ENCODE measurements at regions not wholly inside any gene's neighbourhood (a gene's known extent, or its start where the extent isn't known, plus 50 kb on each side); places are given as distances from the start of the nearest gene placed in this dataset.

DNA sequence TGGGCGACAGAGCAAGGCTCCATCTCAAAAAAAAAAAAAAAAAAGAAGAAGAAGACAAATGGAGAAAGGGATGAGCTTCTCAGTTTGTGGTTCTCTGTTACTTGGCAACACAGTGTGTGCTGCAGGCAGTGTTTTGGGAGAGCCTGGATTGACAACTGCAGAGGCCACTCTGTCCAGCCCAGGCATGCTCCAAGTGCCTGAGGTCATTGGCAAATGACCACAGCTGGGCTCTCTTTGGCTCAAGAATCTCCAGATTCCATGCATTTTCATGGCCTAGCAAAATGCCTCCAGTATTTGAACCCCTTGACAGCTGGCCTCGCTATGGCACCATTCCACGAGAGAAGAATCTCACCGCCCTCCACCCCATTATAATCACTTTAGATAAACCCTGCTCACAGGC is 126.2 kb downstream of the ANKRD60 start:
- 93% methylated on average over 3 of the region's 4 CpGs; no CpG with 5 or more reads in 1 of the 2 experiments for whole genome bisulfite sequencing, 2 experiments (ENCODE audit: extremely low coverage in 1 of 2, insufficient coverage in 1 of 2, insufficient read length in 1 of 2, insufficient replicate concordance in 2 of 2, low coverage in 1 of 2, low lambda C conversion rate in 2 of 2, missing lambda C conversion rate in 1 of 2)
- Histone ChIP-seq H3K27me3 (replicated peaks in 1 of 4; ENCODE audit: control insufficient read depth in 3 of 4, extremely low read depth in 1 of 4, insufficient read depth in 3 of 4, low read length in 3 of 4) (no peaks in the 10 kb centered on the region), H4K91ac (replicated peaks; ENCODE audit: insufficient read length, low read length) (no peak overlapping the region), H3K56ac (replicated peaks; ENCODE audit: insufficient read length, low read depth, low read length) (no peak overlapping the region), H2BK5ac (ENCODE audit: low read depth, low read length) (no peak overlapping the region), H3K4me2 (ENCODE audit: insufficient read depth in 1 of 2, low read depth in 2 of 2, low read length in 2 of 2) (no peak overlapping the region), H2AK5ac (ENCODE audit: low read depth, low read length) (no peak overlapping the region), H3K79me2 (ENCODE audit: control insufficient read depth in 1 of 2, insufficient read depth in 2 of 2, low read length in 2 of 2) (no peaks in the 10 kb centered on the region), H2BK12ac (ENCODE audit: low read depth, low read length) (no peak overlapping the region), H2BK120ac (replicated peaks; ENCODE audit: low read depth, low read length) (no peak overlapping the region), H3K9ac (replicated peaks in 1 of 4; ENCODE audit: extremely low read depth in 1 of 4, low read depth in 3 of 4, low read length in 3 of 4) (no peak overlapping the region), H2BK15ac (ENCODE audit: low read length) (no peak overlapping the region), H4K8ac (ENCODE audit: extremely low read depth, insufficient read depth, low read length) (no peak overlapping the region), H3K4me1 (replicated peaks in 1 of 4; ENCODE audit: control insufficient read depth in 3 of 4, insufficient read depth in 4 of 4, low read length in 3 of 4) (no peaks in the 10 kb centered on the region), H3K4me3 (ENCODE audit: extremely low read depth in 1 of 4, insufficient read depth in 2 of 4, low read depth in 3 of 4, low read length in 4 of 4) (no peak overlapping the region), H2AFZ (ENCODE audit: low read length) (no peak overlapping the region), H4K5ac (ENCODE audit: insufficient read length, low read depth, low read length) (no peak overlapping the region), H3K9me3 (ENCODE audit: insufficient read depth in 2 of 2, low read depth in 1 of 2, low read length in 1 of 2) (no peaks in the 10 kb centered on the region), H3K23ac (ENCODE audit: insufficient read length) (no peak overlapping the region), H4K20me1 (replicated peaks in 1 of 2; ENCODE audit: control insufficient read depth in 1 of 2, insufficient read depth in 2 of 2, low read length in 2 of 2) (no peaks in the 10 kb centered on the region), H2BK20ac (ENCODE audit: low read length) (no peak overlapping the region), H3K79me1 (ENCODE audit: low read depth, low read length) (no peaks in the 10 kb centered on the region), H3K23me2 (ENCODE audit: low read depth, low read length) (no peaks in the 10 kb centered on the region), H3K4ac (replicated peaks; ENCODE audit: insufficient read length, low read depth, low read length) (no peak overlapping the region), H3K27ac (ENCODE audit: low read depth, low read length) (no peak overlapping the region), H3K36me3 (ENCODE audit: control insufficient read depth in 2 of 4, insufficient read depth in 4 of 4, low read length in 3 of 4) (no peaks in the 10 kb centered on the region), H3K14ac (ENCODE audit: insufficient read length) (no peak overlapping the region), H3K18ac (ENCODE audit: extremely low read depth, low read length) (no peak overlapping the region)
- ChIA-PET POLR2A (ENCODE audit: partially characterized antibody) (interaction anchor here (0.6 kb wide), 1 partner anchor 303 kb away, joined by 4 read pairs; no protein-coding TSS in a partner anchor), CTCF (ENCODE audit: partially characterized antibody) (interaction anchor here (0.6 to 1.5 kb wide), 5 partner anchors 12 to 671 kb away, joined by 3 to 4 read pairs (median 4); no protein-coding TSS in a partner anchor)
- FAIRE-seq: no peak
- no peak for DNase-seq (ENCODE audit: low read depth in 1 of 2, low spot score in 2 of 2)
- TF ChIP-seq TAF7 (optimal IDR thresholded peaks at IDR 0.05; ENCODE audit: borderline replicate concordance, low read depth, low read length) (no peak), NRF1 (IDR thresholded peaks at IDR 0.05; ENCODE audit: low read depth, low read length) (no peak), SRF (IDR thresholded peaks at IDR 0.05; ENCODE audit: low read depth, low read length) (no peak), ZNF274 (IDR thresholded peaks at IDR 0.05; ENCODE audit: borderline replicate concordance, extremely low read depth, low read length) (no peak)
- TF ChIP-seq, protein P1, sequence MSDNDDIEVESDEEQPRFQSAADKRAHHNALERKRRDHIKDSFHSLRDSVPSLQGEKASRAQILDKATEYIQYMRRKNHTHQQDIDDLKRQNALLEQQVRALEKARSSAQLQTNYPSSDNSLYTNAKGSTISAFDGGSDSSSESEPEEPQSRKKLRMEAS (IDR thresholded peaks at IDR 0.05): no peak
- TF ChIP-seq, protein P2, sequence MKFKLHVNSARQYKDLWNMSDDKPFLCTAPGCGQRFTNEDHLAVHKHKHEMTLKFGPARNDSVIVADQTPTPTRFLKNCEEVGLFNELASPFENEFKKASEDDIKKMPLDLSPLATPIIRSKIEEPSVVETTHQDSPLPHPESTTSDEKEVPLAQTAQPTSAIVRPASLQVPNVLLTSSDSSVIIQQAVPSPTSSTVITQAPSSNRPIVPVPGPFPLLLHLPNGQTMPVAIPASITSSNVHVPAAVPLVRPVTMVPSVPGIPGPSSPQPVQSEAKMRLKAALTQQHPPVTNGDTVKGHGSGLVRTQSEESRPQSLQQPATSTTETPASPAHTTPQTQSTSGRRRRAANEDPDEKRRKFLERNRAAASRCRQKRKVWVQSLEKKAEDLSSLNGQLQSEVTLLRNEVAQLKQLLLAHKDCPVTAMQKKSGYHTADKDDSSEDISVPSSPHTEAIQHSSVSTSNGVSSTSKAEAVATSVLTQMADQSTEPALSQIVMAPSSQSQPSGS (IDR thresholded peaks at IDR 0.05; ENCODE audit: low read length): no peak

Measured in H1 (cell line).